Spleen (tissue), 7 donors: ENCODE measurements at regions not wholly inside any gene's neighbourhood (a gene's known extent, or its start where the extent isn't known, plus 50 kb on each side); places are given as distances from the start of the nearest gene placed in this dataset.

Experiments used
- POLR2A ChIP-seq, 3 donors: fragments of 450-650 bp; IDR thresholded peaks; one replicate each; pipeline ENCODE4 v1.5.1; 2017; ENCODE audit warnings: antibody characterized with exemption in 3 of 3, mild to moderate bottlenecking in 1 of 3
- TF ChIP-seq, protein P1 (sequence below), 11 experiments: fragments of 200-600 bp in 7 of 11; fragments of 450-650 bp in 4 of 11; sonication (generic) in 4 of 11; IDR thresholded peaks in 8 of 11; conservative IDR thresholded peaks in 3 of 11; 1 replicate in 7 of 11; 2 replicates in 4 of 11; pipeline versions ENCODE4 v1.4.0 to v1.8.0; 2016 to 2021; ENCODE audit warnings: antibody characterized with exemption in 11 of 11, inconsistent platforms in 4 of 11, mild to moderate bottlenecking in 1 of 11
- donor health status: DM: no; HTN: no; CAD: no; lungs with moderate emphysema.
- donor health status: DM: no; HTN: no; CAD: no.
- donor health status: DM: no; HTN: no; CAD: no.

DNA sequence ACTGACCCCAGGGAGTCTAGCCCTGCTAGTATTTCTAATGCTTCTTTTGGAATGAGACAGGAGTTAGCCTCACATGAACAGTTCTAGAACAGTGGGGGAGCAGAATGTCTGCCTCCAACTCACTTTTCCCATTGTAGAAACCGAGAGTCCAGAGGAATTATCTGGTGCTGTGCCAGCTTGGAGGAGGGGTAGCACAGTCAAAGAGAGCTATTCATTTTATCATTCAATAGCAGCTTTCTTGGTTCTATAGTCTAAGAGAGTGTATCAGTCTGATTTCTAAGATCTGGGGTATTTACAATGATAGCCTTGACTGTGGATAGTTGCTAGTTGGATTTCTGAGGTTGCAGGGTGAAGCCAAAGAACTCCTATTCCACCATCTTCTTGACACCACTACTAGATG is 448.2 kb downstream of the RFPL4B start:
- TF ChIP-seq POLR2A (IDR thresholded peaks at IDR 0.05), result no peak
- TF ChIP-seq, protein P1, sequence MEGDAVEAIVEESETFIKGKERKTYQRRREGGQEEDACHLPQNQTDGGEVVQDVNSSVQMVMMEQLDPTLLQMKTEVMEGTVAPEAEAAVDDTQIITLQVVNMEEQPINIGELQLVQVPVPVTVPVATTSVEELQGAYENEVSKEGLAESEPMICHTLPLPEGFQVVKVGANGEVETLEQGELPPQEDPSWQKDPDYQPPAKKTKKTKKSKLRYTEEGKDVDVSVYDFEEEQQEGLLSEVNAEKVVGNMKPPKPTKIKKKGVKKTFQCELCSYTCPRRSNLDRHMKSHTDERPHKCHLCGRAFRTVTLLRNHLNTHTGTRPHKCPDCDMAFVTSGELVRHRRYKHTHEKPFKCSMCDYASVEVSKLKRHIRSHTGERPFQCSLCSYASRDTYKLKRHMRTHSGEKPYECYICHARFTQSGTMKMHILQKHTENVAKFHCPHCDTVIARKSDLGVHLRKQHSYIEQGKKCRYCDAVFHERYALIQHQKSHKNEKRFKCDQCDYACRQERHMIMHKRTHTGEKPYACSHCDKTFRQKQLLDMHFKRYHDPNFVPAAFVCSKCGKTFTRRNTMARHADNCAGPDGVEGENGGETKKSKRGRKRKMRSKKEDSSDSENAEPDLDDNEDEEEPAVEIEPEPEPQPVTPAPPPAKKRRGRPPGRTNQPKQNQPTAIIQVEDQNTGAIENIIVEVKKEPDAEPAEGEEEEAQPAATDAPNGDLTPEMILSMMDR (IDR thresholded peaks at IDR 0.05 in 8 of 11, conservative IDR thresholded peaks at IDR 0.05 in 3 of 11), result no peak
